Femur (tissue), 1 donor: ENCODE measurements at regions not wholly inside any gene's neighbourhood (a gene's known extent, or its start where the extent isn't known, plus 50 kb on each side); places are given as distances from the start of the nearest gene placed in this dataset.
"Not testable (repeated sequence)": the region's sequence is repeated elsewhere in the genome, so short reads cannot be mapped to it uniquely, and the experiment has no call there.

ENCODE experiments used
- DNase-seq: peaks from one replicate; pipeline ENCODE4 v3.0.0-alpha.2; 2017

- DNase-seq = no peak
These were observed 52.4 kb upstream of the GNAI1 start for GRCh38 chr7:80082213-80082612.

GRCh38 chr7:80078886-80079285 lies 55.7 kb upstream of the GNAI1 start:
- DNase-seq = no peak

- DNase-seq = no peak
These were observed 56.4 kb upstream of the GNAI1 start for GRCh38 chr7:80078159-80078731.

GRCh38 chr7:80070391-80070790 lies 64.2 kb upstream of the GNAI1 start:
- DNase-seq = no peak

- DNase-seq = no peak
These were observed 68.0 kb upstream of the GNAI1 start for GRCh38 chr7:80066639-80067038.

GRCh38 chr7:80063834-80064233 lies 70.8 kb upstream of the GNAI1 start:
- no peak for DNase-seq

GRCh38 chr7:80060218-80060806 lies 74.3 kb upstream of the GNAI1 start:
- no peak for DNase-seq

- no peak for DNase-seq
These were observed 77.1 kb upstream of the GNAI1 start for GRCh38 chr7:80057488-80057887.

GRCh38 chr7:80054356-80054755 lies 80.3 kb upstream of the GNAI1 start:
- DNase-seq = no peak

- DNase-seq = no peak
These were observed 81.5 kb upstream of the GNAI1 start for GRCh38 chr7:80053124-80053523.

- no peak for DNase-seq
These were observed 86.7 kb upstream of the GNAI1 start for GRCh38 chr7:80047856-80048459.

- DNase-seq = no peak
These were observed 87.6 kb upstream of the GNAI1 start for GRCh38 chr7:80047032-80047431.

GRCh38 chr7:80044796-80045195 lies 89.8 kb upstream of the GNAI1 start:
- DNase-seq = no peak

- DNase-seq = no peak
These were observed 93.9 kb upstream of the GNAI1 start for GRCh38 chr7:80040752-80041151.

- DNase-seq = no peak
These were observed 94.3 kb upstream of the GNAI1 start for GRCh38 chr7:80040335-80040734.

GRCh38 chr7:80039251-80039884 lies 95.3 kb upstream of the GNAI1 start:
- no peak for DNase-seq

GRCh38 chr7:80037689-80038088 lies 96.9 kb upstream of the GNAI1 start:
- DNase-seq = no peak

- no peak for DNase-seq
These were observed 98.5 kb upstream of the GNAI1 start for GRCh38 chr7:80036107-80036506.

- DNase-seq = no peak
These were observed 105.9 kb upstream of the GNAI1 start for GRCh38 chr7:80028717-80029116.

GRCh38 chr7:80027611-80028173 lies 106.9 kb upstream of the GNAI1 start:
- DNase-seq = no peak

GRCh38 chr7:80026766-80027165 lies 107.9 kb upstream of the GNAI1 start:
- DNase-seq = no peak

GRCh38 chr7:80020277-80020676 lies 114.4 kb upstream of the GNAI1 start:
- DNase-seq = not testable (repeated sequence)

GRCh38 chr7:80019809-80020207 lies 114.8 kb upstream of the GNAI1 start:
- not testable (repeated sequence) for DNase-seq
